Bronchial epithelial cell (primary cell): ENCODE measurements at regions not wholly inside any gene's neighbourhood (a gene's known extent, or its start where the extent isn't known, plus 50 kb on each side); places are given as distances from the start of the nearest gene placed in this dataset.
"Not testable (repeated sequence)": the region's sequence is repeated elsewhere in the genome, so short reads cannot be mapped to it uniquely, and the experiment has no call there.

Experiments
- DNase-seq: peaks from one replicate; pipeline ENCODE4 v3.0.0-alpha.2; 2010; ENCODE audit warnings: low read depth
- FAIRE-seq: peaks from 2 replicates; lab custom pipeline; 2011; peaks lifted over from hg19 to GRCh38; lab: Jason Lieb, UNC
- H3K27me3 ChIP-seq: 2 replicates; pipeline ENCODE4 v1.5.1; 2011; ENCODE audit warnings: low read length; ENCODE audit not compliant: control insufficient read depth, insufficient read depth
- H3K36me3 ChIP-seq: 2 replicates; pipeline ENCODE4 v1.5.1; 2011; ENCODE audit warnings: low read length; ENCODE audit not compliant: control insufficient read depth, insufficient read depth
- H3K4me3 ChIP-seq: 2 replicates; pipeline ENCODE4 v1.5.1; 2011; ENCODE audit warnings: mild to moderate bottlenecking, low read depth, low read length, control low read depth
- CTCF ChIP-seq: IDR thresholded peaks from 2 replicates; pipeline ENCODE4 v1.5.1; 2011; ENCODE audit warnings: mild to moderate bottlenecking, moderate library complexity, low read length, control low read depth, inconsistent platforms; ENCODE audit not compliant: insufficient read depth, severe bottlenecking

DNA sequence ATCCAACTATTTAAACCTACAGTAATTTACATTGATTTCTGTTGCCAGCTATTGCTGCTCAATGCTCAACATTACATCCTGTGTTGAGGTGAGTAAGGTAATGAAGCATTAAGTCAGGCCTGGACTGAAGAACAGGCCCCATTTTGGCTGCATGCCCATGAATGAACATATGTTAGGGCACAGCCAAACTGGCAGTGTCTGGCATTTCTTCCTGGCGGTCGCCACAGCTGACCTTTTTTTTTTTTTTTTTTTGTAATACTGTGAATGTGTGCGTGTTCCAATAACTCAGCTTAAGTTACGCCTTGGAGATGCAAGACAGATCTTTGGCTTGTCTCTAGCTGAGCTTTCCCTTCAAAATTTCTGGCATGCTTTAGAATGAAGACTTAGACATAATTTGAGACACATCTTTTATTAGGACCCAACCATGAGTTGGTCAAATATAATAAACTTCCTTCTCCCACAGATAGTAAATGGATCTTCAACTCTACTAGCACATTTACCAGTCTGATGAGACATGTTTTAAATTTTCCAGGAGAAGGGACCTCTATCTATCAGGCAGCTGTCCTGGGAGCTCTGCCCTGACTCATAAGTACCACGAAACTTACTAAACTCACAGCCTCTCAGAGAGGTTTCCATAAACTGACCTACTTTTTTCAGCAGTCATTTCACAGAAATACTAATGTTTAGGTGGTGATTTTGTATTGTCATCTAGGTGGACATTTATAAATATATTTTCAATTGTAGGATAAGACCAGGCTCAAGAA lies 341.1 kb upstream of the RUNX1 start:
- no peak overlapping the region for H3K4me3 ChIP-seq
- no peak for TF ChIP-seq CTCF
- FAIRE-seq, result no peak
- H3K36me3 ChIP-seq, result no peaks in the 10 kb centered on the region
- DNase-seq, result peak; percentile 92
- H3K27me3 ChIP-seq, result no peaks in the 10 kb centered on the region

GRCh38 chr21:35386491-35387079 lies 337.5 kb upstream of the RUNX1 start:
- no peak for TF ChIP-seq CTCF
- DNase-seq, result no peak
- Histone ChIP-seq H3K36me3 (no peaks in the 10 kb centered on the region), H3K27me3 (no peaks in the 10 kb centered on the region), H3K4me3 (no peak overlapping the region)
- peak; percentile 66 for FAIRE-seq

DNA sequence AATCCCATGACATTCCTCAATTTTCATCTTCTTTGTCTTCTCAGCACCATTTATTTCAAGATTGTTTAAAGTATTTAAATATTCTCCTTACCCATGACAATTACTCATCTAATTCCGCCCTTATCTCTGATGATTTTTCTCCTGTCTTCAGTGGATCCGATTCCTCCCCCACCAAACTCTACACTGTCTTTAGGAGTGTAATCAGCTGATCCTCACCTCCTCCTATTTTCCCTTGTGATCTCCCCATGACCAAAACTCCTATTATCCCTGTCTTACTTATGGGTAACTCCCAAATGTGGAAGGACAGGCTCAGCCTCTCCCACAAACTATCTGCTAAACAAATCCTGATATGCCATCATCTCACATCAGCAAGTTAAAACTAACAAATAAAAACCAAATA lies 335.3 kb upstream of the RUNX1 start:
- FAIRE-seq, result no peak

DNA sequence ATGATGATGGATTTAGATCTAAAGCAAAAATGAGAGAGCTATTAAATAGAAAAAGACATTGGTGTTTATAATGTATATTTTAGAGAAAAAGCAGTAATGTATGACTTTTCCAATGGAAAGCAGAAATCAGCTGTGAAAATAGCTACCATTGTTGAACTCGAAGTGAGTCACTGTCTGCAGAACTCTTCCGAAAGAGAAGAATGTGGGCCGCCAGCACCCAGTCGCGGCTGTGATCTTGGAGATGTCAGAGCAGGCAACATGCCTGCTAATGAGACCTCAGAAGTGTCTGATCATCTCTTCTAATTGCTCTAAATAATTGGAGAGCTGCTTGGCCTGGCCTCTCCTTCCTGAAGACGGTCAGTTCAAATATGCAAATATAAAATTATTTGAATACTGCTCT lies 333.6 kb upstream of the RUNX1 start:
- H3K4me3 ChIP-seq, result no peak overlapping the region
- H3K36me3 ChIP-seq, result no peaks in the 10 kb centered on the region
- no peak for DNase-seq
- H3K27me3 ChIP-seq, result no peaks in the 10 kb centered on the region
- no peak for FAIRE-seq
- TF ChIP-seq CTCF, result no peak

More for the DNA sequence above, 335.3 kb upstream of the RUNX1 start:
- Histone ChIP-seq H3K36me3 (no peaks in the 10 kb centered on the region), H3K4me3 (no peak overlapping the region), H3K27me3 (no peaks in the 10 kb centered on the region)
- DNase-seq, result no peak
- no peak for TF ChIP-seq CTCF

DNA sequence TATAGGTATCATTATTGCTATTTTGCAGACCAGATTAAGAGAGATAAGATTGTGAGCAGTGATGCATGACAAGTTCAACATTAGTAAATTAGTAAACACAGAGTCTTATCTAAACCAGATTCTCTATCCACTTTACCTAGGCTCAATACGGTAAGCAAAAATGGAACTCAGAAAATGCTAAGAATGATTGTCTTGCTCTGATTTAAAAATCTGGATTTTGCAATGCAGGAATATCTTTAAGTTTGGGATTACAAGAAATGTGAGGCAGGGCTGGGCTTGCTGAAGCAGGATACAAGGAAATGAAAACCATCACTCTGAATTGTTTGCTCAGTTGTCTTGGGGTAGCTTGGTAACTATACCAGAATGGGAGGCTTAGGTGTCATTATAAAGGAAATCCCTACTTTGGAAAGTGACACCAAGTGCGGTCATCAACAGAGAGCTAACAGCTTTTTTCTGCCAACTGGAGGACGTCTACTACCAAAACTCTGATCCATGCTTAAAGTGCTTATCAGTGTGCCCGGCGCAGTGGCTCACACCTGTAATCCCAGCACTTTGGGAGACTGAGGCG lies 332.7 kb upstream of the RUNX1 start:
- H3K27me3 ChIP-seq, result no peaks in the 10 kb centered on the region
- no peak for TF ChIP-seq CTCF
- DNase-seq (peak; percentile 65), FAIRE-seq (no peak)
- no peaks in the 10 kb centered on the region for H3K36me3 ChIP-seq
- H3K4me3 ChIP-seq, result no peak overlapping the region

DNA sequence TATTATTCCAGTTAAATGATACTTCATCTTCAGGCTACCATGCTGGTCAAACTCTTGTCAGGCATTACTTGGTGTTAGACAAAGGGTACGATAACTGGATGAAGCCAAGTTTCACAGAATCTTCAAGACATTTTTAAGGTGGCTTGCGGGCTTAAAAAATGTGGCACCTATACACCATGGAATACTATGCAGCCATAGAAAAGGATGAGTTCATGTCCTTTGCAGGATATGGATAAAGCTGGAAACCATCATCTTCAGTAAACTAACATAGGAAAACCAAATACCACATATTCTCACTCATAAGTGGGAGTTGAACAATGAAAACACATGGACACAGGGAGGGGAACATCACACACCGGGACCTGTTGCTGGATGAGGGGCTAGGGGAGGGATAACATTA lies 331.2 kb upstream of the RUNX1 start:
- FAIRE-seq, H3K36me3 ChIP-seq, DNase-seq, H3K27me3 ChIP-seq, H3K4me3 ChIP-seq: not testable (repeated sequence)
